HEK293T (cell line): ENCODE measurements at regions not wholly inside any gene's neighbourhood (a gene's known extent, or its start where the extent isn't known, plus 50 kb on each side); places are given as distances from the start of the nearest gene placed in this dataset.

Experiments used
- CTCF ChIA-PET: fragments of 350-600 bp; formaldehyde crosslinking; extraction: SDS; loops from one replicate; lab custom pipeline; 2021; ENCODE audit warnings: antibody characterized with exemption, inconsistent platforms; lab: Yijun Ruan, JAX
- POLR2A ChIA-PET: fragments of 350-600 bp; formaldehyde crosslinking; extraction: SDS; loops from one replicate; lab custom pipeline; 2020; ENCODE audit warnings: antibody characterized with exemption, inconsistent platforms; lab: Yijun Ruan, JAX
- DNase-seq: peaks from one replicate; pipeline ENCODE4 v3.0.0; 2012; ENCODE audit warnings: mixed read lengths; ENCODE audit errors: extremely low spot score
- ARNT ChIP-seq: fragments of 450-650 bp; IDR thresholded peaks from 2 replicates; pipeline ENCODE4 v1.6.1; 2017; ENCODE audit warnings: mild to moderate bottlenecking
- BHLHE40 ChIP-seq: fragments of 450-650 bp; IDR thresholded peaks from 2 replicates; pipeline ENCODE4 v1.6.1; 2016; ENCODE audit warnings: mild to moderate bottlenecking, moderate library complexity, borderline replicate concordance
- CTBP1 ChIP-seq: fragments of 450-650 bp; IDR thresholded peaks from 2 replicates; pipeline ENCODE4 v1.6.1; 2016; ENCODE audit warnings: borderline replicate concordance
- ELF4 ChIP-seq: fragments of 450-650 bp; IDR thresholded peaks from 2 replicates; pipeline ENCODE4 v1.6.1; 2017; ENCODE audit warnings: antibody characterized with exemption
- FOXA1 ChIP-seq: fragments of 450-650 bp; IDR thresholded peaks from 2 replicates; pipeline ENCODE4 v1.6.1; 2016; ENCODE audit warnings: mild to moderate bottlenecking
- FOXK2 ChIP-seq: fragments of 450-650 bp; IDR thresholded peaks from 2 replicates; pipeline ENCODE4 v1.6.1; 2016; ENCODE audit warnings: mild to moderate bottlenecking
- FOXM1 ChIP-seq: fragments of 450-650 bp; IDR thresholded peaks from 2 replicates; pipeline ENCODE4 v1.6.1; 2017; ENCODE audit warnings: mild to moderate bottlenecking, borderline replicate concordance
- HDGF ChIP-seq: fragments of 450-650 bp; IDR thresholded peaks from 2 replicates; pipeline ENCODE4 v1.6.1; 2017; ENCODE audit warnings: antibody characterized with exemption, borderline replicate concordance
- L3MBTL2 ChIP-seq: fragments of 450-650 bp; conservative IDR thresholded peaks from 2 replicates; pipeline ENCODE4 v1.6.1; 2016; ENCODE audit warnings: mild to moderate bottlenecking
- LEF1 ChIP-seq: fragments of 450-650 bp; IDR thresholded peaks from 2 replicates; pipeline ENCODE4 v1.6.1; 2017; ENCODE audit warnings: mild to moderate bottlenecking, borderline replicate concordance
- NFRKB ChIP-seq: fragments of 450-650 bp; IDR thresholded peaks from 2 replicates; pipeline ENCODE4 v1.6.1; 2016; ENCODE audit warnings: mild to moderate bottlenecking, moderate library complexity
- PKNOX1 ChIP-seq: fragments of 450-650 bp; IDR thresholded peaks from 2 replicates; pipeline ENCODE4 v1.6.1; 2016
- SP1 ChIP-seq: fragments of 450-650 bp; IDR thresholded peaks from 2 replicates; pipeline ENCODE4 v1.6.1; 2017
- SUZ12 ChIP-seq: fragments of 450-650 bp; IDR thresholded peaks from 2 replicates; pipeline ENCODE4 v1.6.1; 2016; ENCODE audit warnings: mild to moderate bottlenecking
- TARDBP ChIP-seq: fragments of 450-650 bp; IDR thresholded peaks from 2 replicates; pipeline ENCODE4 v1.6.1; 2016
- ZNF384 ChIP-seq: fragments of 450-650 bp; IDR thresholded peaks from 2 replicates; pipeline ENCODE4 v1.6.1; 2016

GRCh38 chr3:25252291-25252690, 175.8 kb upstream of the RARB start:
- TF ChIP-seq LEF1, result no peak
- DNase-seq, result no peak
- ChIA-PET CTCF (no interaction called here), POLR2A (no interaction called here)

- no peak for DNase-seq
- TF ChIP-seq LEF1, result no peak
- TF ChIP-seq PKNOX1, result no peak
- TF ChIP-seq FOXK2, result no peak
- ChIA-PET CTCF (no interaction called here), POLR2A (no interaction called here)
Measured at GRCh38 chr3:25257026-25257425, 171.0 kb upstream of the RARB start.

- DNase-seq, result no peak
- POLR2A ChIA-PET, result no interaction called here
- CTCF ChIA-PET, result no interaction called here
- TF ChIP-seq CTBP1 (no peak), ELF4 (no peak), L3MBTL2 (no peak), FOXA1 (no peak), SP1 (no peak), SUZ12 (no peak), FOXK2 (no peak), TARDBP (no peak), HDGF (no peak), BHLHE40 (no peak), PKNOX1 (no peak), LEF1 (no peak), FOXM1 (no peak), ARNT (no peak), NFRKB (no peak), ZNF384 (no peak)
Measured at GRCh38 chr3:25259871-25260270, 168.2 kb upstream of the RARB start.

- DNase-seq, result no peak
- CTCF ChIA-PET, result no interaction called here
- TF ChIP-seq FOXM1 (no peak), BHLHE40 (no peak), CTBP1 (no peak), PKNOX1 (no peak), FOXK2 (no peak), ELF4 (no peak), LEF1 (no peak), L3MBTL2 (no peak), SUZ12 (no peak), NFRKB (no peak), HDGF (no peak), ARNT (no peak)
- POLR2A ChIA-PET, result no interaction called here
Measured at GRCh38 chr3:25262322-25262721, 165.7 kb upstream of the RARB start.

GRCh38 chr3:25265284-25265683, 162.8 kb upstream of the RARB start:
- TF ChIP-seq TARDBP, result no peak
- TF ChIP-seq SP1, result no peak
- TF ChIP-seq LEF1, result no peak
- ChIA-PET POLR2A (no interaction called here), CTCF (interaction anchor here (0.8 kb wide), 1 partner anchor 232 kb away, joined by 3 read pairs; no protein-coding TSS in a partner anchor)
- no peak for DNase-seq

GRCh38 chr3:25266677-25267076, 161.4 kb upstream of the RARB start:
- TF ChIP-seq BHLHE40 (no peak), SP1 (no peak), ZNF384 (no peak), TARDBP (no peak), ARNT (no peak), SUZ12 (no peak), FOXA1 (no peak), HDGF (no peak), LEF1 (no peak), L3MBTL2 (no peak), FOXK2 (no peak), PKNOX1 (no peak), CTBP1 (no peak), FOXM1 (no peak), NFRKB (no peak), ELF4 (no peak)
- POLR2A ChIA-PET, result no interaction called here
- DNase-seq, result no peak
- CTCF ChIA-PET, result no interaction called here

- TF ChIP-seq ZNF384 (no peak), ARNT (no peak), TARDBP (no peak), NFRKB (no peak), L3MBTL2 (no peak), HDGF (no peak), SUZ12 (no peak), FOXK2 (no peak), FOXM1 (no peak), SP1 (no peak), PKNOX1 (no peak)
- CTCF ChIA-PET, result no interaction called here
- POLR2A ChIA-PET, result no interaction called here
- no peak for DNase-seq
Measured at GRCh38 chr3:25272090-25272489, 156.0 kb upstream of the RARB start.
